ENCODE measurements at regions not wholly inside any gene's neighbourhood (a gene's known extent, or its start where the extent isn't known, plus 50 kb on each side); places are given as distances from the start of the nearest gene placed in this dataset.

GRCh38 chr2:53210538-53210937 lies 557.1 kb upstream of the CHAC2 start:
- TF ChIP-seq CTCF (IDR thresholded peaks at IDR 0.05) (no peak), POLR2A (IDR thresholded peaks at IDR 0.05) (no peak), POLR2AphosphoS5 (IDR thresholded peaks at IDR 0.05) (no peak), EP300 (IDR thresholded peaks at IDR 0.05) (no peak)

Data from sigmoid colon (tissue), 4 donors.